Astrocyte (in vitro differentiated cells and primary cell): ENCODE measurements at regions not wholly inside any gene's neighbourhood (a gene's known extent, or its start where the extent isn't known, plus 50 kb on each side); places are given as distances from the start of the nearest gene placed in this dataset.
"Not testable (repeated sequence)": the region's sequence is repeated elsewhere in the genome, so short reads cannot be mapped to it uniquely, and the experiment has no call there.

Experiments
- CTCF ChIP-seq: IDR thresholded peaks from 2 replicates; pipeline ENCODE4 v1.5.1; 2011; ENCODE audit warnings: low read depth, mild to moderate bottlenecking, inconsistent platforms, low read length, moderate library complexity; ENCODE audit not compliant: insufficient read depth
- EZH2 ChIP-seq: IDR thresholded peaks from 2 replicates; pipeline ENCODE4 v1.6.1; 2012; ENCODE audit warnings: mild to moderate bottlenecking, low read length, inconsistent platforms; ENCODE audit not compliant: insufficient read depth

GRCh38 chr11:67859513-67860161, 144.3 kb downstream of the UNC93B1 start:
- TF ChIP-seq CTCF, EZH2: not testable (repeated sequence)
